Trophoblast cell (in vitro differentiated cells and primary cell): ENCODE measurements at regions not wholly inside any gene's neighbourhood (a gene's known extent, or its start where the extent isn't known, plus 50 kb on each side); places are given as distances from the start of the nearest gene placed in this dataset.

Source experiments
- DNase-seq, 2 donors: peaks; one replicate each; pipeline ENCODE4 v3.0.0-alpha.2; 2016
- H2AFZ ChIP-seq: 2 replicates; pipeline ENCODE4 v1.6.1; 2013; ENCODE audit warnings: low read length, moderate library complexity, mild to moderate bottlenecking; ENCODE audit not compliant: insufficient read depth, poor library complexity
- H2AK5ac ChIP-seq: 2 replicates; pipeline ENCODE4 v1.6.1; 2013; ENCODE audit warnings: mild to moderate bottlenecking, low read length
- H2BK120ac ChIP-seq: 2 replicates; pipeline ENCODE4 v1.6.1; 2013; ENCODE audit warnings: low read length, mild to moderate bottlenecking, moderate library complexity; ENCODE audit not compliant: insufficient read depth, poor library complexity
- H2BK12ac ChIP-seq: 2 replicates; pipeline ENCODE4 v1.6.1; 2013; ENCODE audit warnings: mild to moderate bottlenecking, low read length, moderate library complexity
- H2BK5ac ChIP-seq: 2 replicates; pipeline ENCODE4 v1.6.1; 2013; ENCODE audit warnings: low read length, low read depth, moderate library complexity, mild to moderate bottlenecking; ENCODE audit not compliant: poor library complexity
- H3K14ac ChIP-seq: 2 replicates; pipeline ENCODE4 v1.6.1; 2013; ENCODE audit warnings: mild to moderate bottlenecking, low read length
- H3K18ac ChIP-seq: 2 replicates; pipeline ENCODE4 v1.6.1; 2013; ENCODE audit warnings: mild to moderate bottlenecking, low read length
- H3K23ac ChIP-seq: 2 replicates; pipeline ENCODE4 v1.6.1; 2013; ENCODE audit warnings: low read length
- H3K27ac ChIP-seq: 2 replicates; pipeline ENCODE4 v1.5.1; 2013; ENCODE audit warnings: low read depth, mild to moderate bottlenecking, inconsistent platforms, low read length, moderate library complexity
- H3K27me3 ChIP-seq: 2 replicates; pipeline ENCODE4 v1.6.1; 2013; ENCODE audit warnings: inconsistent platforms, mild to moderate bottlenecking, low read length, moderate library complexity; ENCODE audit not compliant: insufficient read depth
- H3K36me3 ChIP-seq, 2 experiments: 1 replicate in 1 of 2; 2 replicates in 1 of 2; pipeline ENCODE4 v1.6.1; 2013; ENCODE audit warnings: low read length in 2 of 2, mild to moderate bottlenecking in 2 of 2, moderate library complexity in 1 of 2; ENCODE audit not compliant: insufficient read depth in 2 of 2, control insufficient read depth in 1 of 2
- H3K4ac ChIP-seq: 2 replicates; pipeline ENCODE4 v1.6.1; 2013; ENCODE audit warnings: low read depth, mild to moderate bottlenecking, low read length, moderate library complexity
- H3K4me1 ChIP-seq, 2 experiments: 1 replicate in 1 of 2; 2 replicates in 1 of 2; pipeline ENCODE4 v1.6.1; 2013; ENCODE audit warnings: low read length in 2 of 2, mild to moderate bottlenecking in 2 of 2, moderate library complexity in 1 of 2; ENCODE audit not compliant: insufficient read depth in 2 of 2, control insufficient read depth in 1 of 2
- H3K4me2 ChIP-seq: 2 replicates; pipeline ENCODE4 v1.6.1; 2013; ENCODE audit warnings: inconsistent platforms, mild to moderate bottlenecking, low read length, moderate library complexity
- H3K4me3 ChIP-seq: 2 replicates; pipeline ENCODE4 v1.5.1; 2013; ENCODE audit warnings: mild to moderate bottlenecking, low read depth, low read length, inconsistent platforms
- H3K79me1 ChIP-seq: one replicate; pipeline ENCODE4 v1.6.1; 2013; ENCODE audit warnings: low read length
- H3K79me2 ChIP-seq: 2 replicates; pipeline ENCODE4 v1.6.1; 2013; ENCODE audit warnings: low read length, mild to moderate bottlenecking; ENCODE audit not compliant: control insufficient read depth, insufficient read depth, poor library complexity
- H3K9ac ChIP-seq: 2 replicates; pipeline ENCODE4 v1.6.1; 2013; ENCODE audit warnings: mild to moderate bottlenecking, low read length
- H3K9me3 ChIP-seq: 2 replicates; pipeline ENCODE4 v1.6.1; 2013; ENCODE audit warnings: low read depth, mild to moderate bottlenecking, control low read depth, inconsistent platforms, low read length; ENCODE audit not compliant: insufficient read depth
- H4K12ac ChIP-seq: 2 replicates; pipeline ENCODE4 v1.6.1; 2013; ENCODE audit warnings: low read depth, mild to moderate bottlenecking, low read length, moderate library complexity
- H4K8ac ChIP-seq: 2 replicates; pipeline ENCODE4 v1.6.1; 2013; ENCODE audit warnings: low read depth, mild to moderate bottlenecking, low read length, moderate library complexity
- H4K91ac ChIP-seq: one replicate; pipeline ENCODE4 v1.6.1; 2013; ENCODE audit warnings: low read depth, mild to moderate bottlenecking, low read length, moderate library complexity
- WGBS: extraction: QIAGEN DNeasy Blood & Tissue Kit; methylation state at CpG from one replicate; pipeline ENCODE4 v1.1.7; 2013; ENCODE audit warnings: missing lambda C conversion rate; ENCODE audit not compliant: insufficient read length, insufficient coverage; ENCODE audit errors: extremely low coverage; 5-methylcytosine and 5-hydroxymethylcytosine counted together

- H3K79me1 ChIP-seq, result no peaks in the 10 kb centered on the region
- no peak overlapping the region for H3K4ac ChIP-seq
- no peak overlapping the region for H2AFZ ChIP-seq
- no peak overlapping the region for H3K23ac ChIP-seq
- no peak overlapping the region for H2BK120ac ChIP-seq
- no peak overlapping the region for H3K18ac ChIP-seq
- no peak overlapping the region for H3K9ac ChIP-seq
- H3K27ac ChIP-seq, result no peak overlapping the region
- H3K14ac ChIP-seq, result no peak overlapping the region
- H2BK12ac ChIP-seq, result no peak overlapping the region
- no peaks in the 10 kb centered on the region for H3K27me3 ChIP-seq
- no peak overlapping the region for H2AK5ac ChIP-seq
- peaks cover 2% of the 10 kb centered on the region for H3K9me3 ChIP-seq
- H4K91ac ChIP-seq, result no peak overlapping the region
- no peak overlapping the region for H4K8ac ChIP-seq
- H3K4me1 ChIP-seq, result no peaks in the 10 kb centered on the region
- H2BK5ac ChIP-seq, result no peak overlapping the region
- H3K4me3 ChIP-seq, result no peak overlapping the region
- no peak for DNase-seq
- no peaks in the 10 kb centered on the region for H3K36me3 ChIP-seq
- H3K4me2 ChIP-seq, result no peak overlapping the region
- H4K12ac ChIP-seq, result no peak overlapping the region
- no peaks in the 10 kb centered on the region for H3K79me2 ChIP-seq
These were observed 198.5 kb upstream of the ZEB2 start for GRCh38 chr2:144718376-144718775.

GRCh38 chr2:144715992-144716391, 196.1 kb upstream of the ZEB2 start:
- Histone ChIP-seq H2BK5ac (no peak overlapping the region), H3K79me2 (no peaks in the 10 kb centered on the region), H3K27me3 (no peaks in the 10 kb centered on the region), H3K79me1 (no peaks in the 10 kb centered on the region), H3K4me1 (no peaks in the 10 kb centered on the region), H3K4me2 (no peak overlapping the region), H3K14ac (no peak overlapping the region), H4K12ac (no peak overlapping the region), H2AK5ac (no peak overlapping the region), H4K91ac (no peak overlapping the region), H3K36me3 (no peaks in the 10 kb centered on the region), H3K4me3 (no peak overlapping the region), H3K9ac (no peak overlapping the region), H2BK12ac (no peak overlapping the region), H3K9me3 (peaks cover 2% of the 10 kb centered on the region), H3K4ac (no peak overlapping the region), H2BK120ac (no peak overlapping the region), H3K27ac (no peak overlapping the region), H3K23ac (no peak overlapping the region), H4K8ac (no peak overlapping the region), H2AFZ (no peak overlapping the region), H3K18ac (no peak overlapping the region)
- WGBS, result no CpG with 5 or more reads among the region's 3 CpGs
- DNase-seq, result no peak

- H3K18ac ChIP-seq, result no peak overlapping the region
- H3K9ac ChIP-seq, result no peak overlapping the region
- H3K23ac ChIP-seq, result no peak overlapping the region
- H2AK5ac ChIP-seq, result no peak overlapping the region
- H4K91ac ChIP-seq, result no peak overlapping the region
- H3K4ac ChIP-seq, result no peak overlapping the region
- H3K4me1 ChIP-seq, result no peaks in the 10 kb centered on the region
- no peaks in the 10 kb centered on the region for H3K36me3 ChIP-seq
- H2BK5ac ChIP-seq, result no peak overlapping the region
- no peaks in the 10 kb centered on the region for H3K79me1 ChIP-seq
- DNase-seq, result no peak
- no peak overlapping the region for H4K12ac ChIP-seq
- no peak overlapping the region for H3K4me2 ChIP-seq
- H3K4me3 ChIP-seq, result no peak overlapping the region
- H3K14ac ChIP-seq, result no peak overlapping the region
- no CpG with 5 or more reads among the region's 1 CpG for WGBS
- peaks cover 2% of the 10 kb centered on the region for H3K9me3 ChIP-seq
- no peak overlapping the region for H2BK12ac ChIP-seq
- no peak overlapping the region for H4K8ac ChIP-seq
- no peak overlapping the region for H2BK120ac ChIP-seq
- no peak overlapping the region for H3K27ac ChIP-seq
- no peaks in the 10 kb centered on the region for H3K79me2 ChIP-seq
- H2AFZ ChIP-seq, result no peak overlapping the region
- H3K27me3 ChIP-seq, result no peaks in the 10 kb centered on the region
These were observed 193.5 kb upstream of the ZEB2 start for GRCh38 chr2:144713410-144713809.

GRCh38 chr2:144712550-144712940, 192.6 kb upstream of the ZEB2 start:
- no peaks in the 10 kb centered on the region for H3K4me1 ChIP-seq
- no peak overlapping the region for H3K4ac ChIP-seq
- H3K79me1 ChIP-seq, result no peaks in the 10 kb centered on the region
- no peaks in the 10 kb centered on the region for H3K27me3 ChIP-seq
- H3K9me3 ChIP-seq, result peaks cover 2% of the 10 kb centered on the region
- H3K4me3 ChIP-seq, result no peak overlapping the region
- H3K36me3 ChIP-seq, result no peaks in the 10 kb centered on the region
- no peak overlapping the region for H3K9ac ChIP-seq
- H2BK12ac ChIP-seq, result no peak overlapping the region
- H4K12ac ChIP-seq, result no peak overlapping the region
- no CpG with 5 or more reads among the region's 1 CpG for WGBS
- no peak overlapping the region for H3K27ac ChIP-seq
- H2BK120ac ChIP-seq, result no peak overlapping the region
- H3K14ac ChIP-seq, result no peak overlapping the region
- H3K18ac ChIP-seq, result no peak overlapping the region
- no peak overlapping the region for H2AFZ ChIP-seq
- no peak overlapping the region for H4K8ac ChIP-seq
- no peak overlapping the region for H3K4me2 ChIP-seq
- DNase-seq, result peak in 1 of 2 donors; percentile 17
- H3K23ac ChIP-seq, result no peak overlapping the region
- H3K79me2 ChIP-seq, result no peaks in the 10 kb centered on the region
- no peak overlapping the region for H2AK5ac ChIP-seq
- H2BK5ac ChIP-seq, result no peak overlapping the region
- H4K91ac ChIP-seq, result no peak overlapping the region
